ENCODE measurements at regions not wholly inside any gene's neighbourhood (a gene's known extent, or its start where the extent isn't known, plus 50 kb on each side); places are given as distances from the start of the nearest gene placed in this dataset.

- DNase-seq (ENCODE audit: low spot score): no peak
- Mint-ChIP-seq H3K27me3 (no peaks in the 10 kb centered on the region), H3K9me3 (peaks cover 16% of the 10 kb centered on the region), H3K36me3 (no peaks in the 10 kb centered on the region), H3K4me3 (no peak overlapping the region), H3K27ac (no peak overlapping the region), H3K4me1 (ENCODE audit: low read depth in 2 of 2) (no peaks in the 10 kb centered on the region)
- no peak for ATAC-seq
Observed at GRCh38 chr4:23741681-23742191, 148.1 kb downstream of the PPARGC1A start.

GRCh38 chr4:23737571-23737970, 152.3 kb downstream of the PPARGC1A start:
- Mint-ChIP-seq H3K36me3 (no peaks in the 10 kb centered on the region), H3K9me3 (peaks cover 26% of the 10 kb centered on the region), H3K27ac (no peak overlapping the region), H3K4me1 (ENCODE audit: low read depth in 2 of 2) (no peaks in the 10 kb centered on the region), H3K4me3 (no peak overlapping the region), H3K27me3 (no peaks in the 10 kb centered on the region)
- DNase-seq (ENCODE audit: low spot score) (no peak), ATAC-seq (no peak)

GRCh38 chr4:23736466-23736865, 153.4 kb downstream of the PPARGC1A start:
- no peak overlapping the region for H3K4me3 Mint-ChIP-seq
- H3K36me3 Mint-ChIP-seq: no peaks in the 10 kb centered on the region
- DNase-seq (ENCODE audit: low spot score) (no peak), ATAC-seq (no peak)
- H3K27ac Mint-ChIP-seq: no peak overlapping the region
- no peaks in the 10 kb centered on the region for H3K27me3 Mint-ChIP-seq
- peaks cover 30% of the 10 kb centered on the region for H3K9me3 Mint-ChIP-seq
- no peaks in the 10 kb centered on the region for H3K4me1 Mint-ChIP-seq (ENCODE audit: low read depth in 2 of 2)

- Mint-ChIP-seq H3K36me3 (no peaks in the 10 kb centered on the region), H3K4me1 (ENCODE audit: low read depth in 2 of 2) (no peaks in the 10 kb centered on the region), H3K4me3 (no peak overlapping the region), H3K9me3 (peaks cover 26% of the 10 kb centered on the region), H3K27me3 (no peaks in the 10 kb centered on the region), H3K27ac (no peak overlapping the region)
- ATAC-seq: no peak
- DNase-seq (ENCODE audit: low spot score): no peak
Observed at GRCh38 chr4:23734000-23734399, 155.8 kb downstream of the PPARGC1A start.

GRCh38 chr4:23733476-23733875, 156.4 kb downstream of the PPARGC1A start:
- Mint-ChIP-seq H3K4me1 (ENCODE audit: low read depth in 2 of 2) (no peaks in the 10 kb centered on the region), H3K27ac (no peak overlapping the region), H3K9me3 (peaks cover 28% of the 10 kb centered on the region), H3K27me3 (no peaks in the 10 kb centered on the region), H3K4me3 (no peak overlapping the region), H3K36me3 (no peaks in the 10 kb centered on the region)
- ATAC-seq (no peak), DNase-seq (ENCODE audit: low spot score) (no peak)

GRCh38 chr4:23730998-23731397, 158.8 kb downstream of the PPARGC1A start:
- Mint-ChIP-seq H3K4me3 (no peak overlapping the region), H3K27ac (no peak overlapping the region), H3K27me3 (no peaks in the 10 kb centered on the region), H3K36me3 (peaks cover 5% of the 10 kb centered on the region), H3K9me3 (peaks cover 36% of the 10 kb centered on the region), H3K4me1 (ENCODE audit: low read depth in 2 of 2) (no peaks in the 10 kb centered on the region)
- DNase-seq (ENCODE audit: low spot score): no peak
- ATAC-seq: no peak

- no peaks in the 10 kb centered on the region for H3K27me3 Mint-ChIP-seq
- no peak overlapping the region for H3K27ac Mint-ChIP-seq
Observed at GRCh38 chr4:23728971-23729370, 160.9 kb downstream of the PPARGC1A start.

GRCh38 chr4:23728393-23728792, 161.5 kb downstream of the PPARGC1A start:
- ATAC-seq (no peak), DNase-seq (ENCODE audit: low spot score) (no peak)
- H3K4me1 Mint-ChIP-seq (ENCODE audit: low read depth in 2 of 2): no peaks in the 10 kb centered on the region
- H3K27ac Mint-ChIP-seq: no peak overlapping the region
- H3K4me3 Mint-ChIP-seq: no peak overlapping the region
- H3K27me3 Mint-ChIP-seq: no peaks in the 10 kb centered on the region
- peaks cover 29% of the 10 kb centered on the region for H3K9me3 Mint-ChIP-seq
- peaks cover 6% of the 10 kb centered on the region for H3K36me3 Mint-ChIP-seq

More at GRCh38 chr4:23728971-23729370, 160.9 kb downstream of the PPARGC1A start:
- Mint-ChIP-seq H3K4me3 (no peak overlapping the region), H3K4me1 (ENCODE audit: low read depth in 2 of 2) (no peaks in the 10 kb centered on the region), H3K9me3 (peaks cover 29% of the 10 kb centered on the region), H3K36me3 (peaks cover 6% of the 10 kb centered on the region)
- ATAC-seq: no peak
- no peak for DNase-seq (ENCODE audit: low spot score)

- Mint-ChIP-seq H3K27me3 (no peaks in the 10 kb centered on the region), H3K4me1 (ENCODE audit: low read depth in 2 of 2) (no peaks in the 10 kb centered on the region), H3K9me3 (no peaks in the 10 kb centered on the region), H3K27ac (no peak overlapping the region), H3K4me3 (no peak overlapping the region), H3K36me3 (no peaks in the 10 kb centered on the region)
- DNase-seq (ENCODE audit: low spot score) (no peak), ATAC-seq (no peak)
Observed at GRCh38 chr4:23720556-23720955, 169.3 kb downstream of the PPARGC1A start.

GRCh38 chr4:23718435-23718834, 171.4 kb downstream of the PPARGC1A start:
- no peak overlapping the region for H3K27ac Mint-ChIP-seq
- ATAC-seq (no peak), DNase-seq (ENCODE audit: low spot score) (no peak)
- H3K4me3 Mint-ChIP-seq: no peak overlapping the region
- H3K27me3 Mint-ChIP-seq: no peaks in the 10 kb centered on the region
- no peaks in the 10 kb centered on the region for H3K36me3 Mint-ChIP-seq
- H3K4me1 Mint-ChIP-seq (ENCODE audit: low read depth in 2 of 2): no peaks in the 10 kb centered on the region
- no peaks in the 10 kb centered on the region for H3K9me3 Mint-ChIP-seq

- Mint-ChIP-seq H3K27me3 (no peaks in the 10 kb centered on the region), H3K4me1 (ENCODE audit: low read depth in 2 of 2) (no peaks in the 10 kb centered on the region), H3K27ac (no peak overlapping the region), H3K9me3 (no peaks in the 10 kb centered on the region), H3K4me3 (no peak overlapping the region), H3K36me3 (no peaks in the 10 kb centered on the region)
- ATAC-seq (no peak), DNase-seq (ENCODE audit: low spot score) (no peak)
Observed at GRCh38 chr4:23717528-23718248, 172.2 kb downstream of the PPARGC1A start.

- Mint-ChIP-seq H3K27ac (no peak overlapping the region), H3K4me1 (ENCODE audit: low read depth in 2 of 2) (no peaks in the 10 kb centered on the region), H3K9me3 (peaks cover 10% of the 10 kb centered on the region), H3K4me3 (no peak overlapping the region), H3K36me3 (no peaks in the 10 kb centered on the region), H3K27me3 (no peaks in the 10 kb centered on the region)
- ATAC-seq (no peak), DNase-seq (ENCODE audit: low spot score) (no peak)
Observed at GRCh38 chr4:23710298-23710697, 179.5 kb downstream of the PPARGC1A start.

- ATAC-seq (no peak), DNase-seq (ENCODE audit: low spot score) (no peak)
- Mint-ChIP-seq H3K27ac (no peak overlapping the region), H3K4me1 (ENCODE audit: low read depth in 2 of 2) (no peaks in the 10 kb centered on the region), H3K27me3 (no peaks in the 10 kb centered on the region), H3K36me3 (no peaks in the 10 kb centered on the region), H3K4me3 (no peak overlapping the region), H3K9me3 (peaks cover 21% of the 10 kb centered on the region)
Observed at GRCh38 chr4:23707652-23708026, 182.2 kb downstream of the PPARGC1A start.

GRCh38 chr4:23706972-23707651, 182.7 kb downstream of the PPARGC1A start:
- DNase-seq (ENCODE audit: low spot score) (no peak), ATAC-seq (no peak)
- Mint-ChIP-seq H3K27ac (no peak overlapping the region), H3K36me3 (no peaks in the 10 kb centered on the region), H3K27me3 (no peaks in the 10 kb centered on the region), H3K4me1 (ENCODE audit: low read depth in 2 of 2) (no peaks in the 10 kb centered on the region), H3K4me3 (no peak overlapping the region), H3K9me3 (peaks cover 21% of the 10 kb centered on the region)
